ENCODE measurements at regions not wholly inside any gene's neighbourhood (a gene's known extent, or its start where the extent isn't known, plus 50 kb on each side); places are given as distances from the start of the nearest gene placed in this dataset.
A peak's percentile ranks its signal among the peaks of the same experiment; 100 is the strongest.

DNA sequence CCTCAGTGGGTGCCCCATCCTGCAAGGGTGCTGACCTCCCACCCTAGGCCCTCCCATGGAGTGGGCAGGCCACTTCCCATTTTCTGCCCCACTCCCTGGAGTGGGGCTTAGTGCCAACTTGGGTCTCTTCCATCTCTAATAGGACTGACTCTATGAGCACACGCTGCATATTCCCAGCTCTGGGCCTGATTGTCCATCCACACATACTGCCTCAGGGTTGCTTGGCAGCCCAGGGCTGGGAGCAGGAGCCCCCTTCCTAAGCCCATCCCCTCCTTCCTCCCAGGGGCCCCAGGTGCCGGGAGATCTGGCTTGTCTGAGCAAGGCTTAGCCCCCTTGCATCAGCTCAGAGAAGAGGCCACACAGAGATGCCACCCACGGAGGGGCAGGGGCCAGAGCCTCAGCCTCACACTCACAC, 55.1 kb downstream of the PJA1 start:
- DNase-seq (ENCODE audit: low read depth) = no peak

DNA sequence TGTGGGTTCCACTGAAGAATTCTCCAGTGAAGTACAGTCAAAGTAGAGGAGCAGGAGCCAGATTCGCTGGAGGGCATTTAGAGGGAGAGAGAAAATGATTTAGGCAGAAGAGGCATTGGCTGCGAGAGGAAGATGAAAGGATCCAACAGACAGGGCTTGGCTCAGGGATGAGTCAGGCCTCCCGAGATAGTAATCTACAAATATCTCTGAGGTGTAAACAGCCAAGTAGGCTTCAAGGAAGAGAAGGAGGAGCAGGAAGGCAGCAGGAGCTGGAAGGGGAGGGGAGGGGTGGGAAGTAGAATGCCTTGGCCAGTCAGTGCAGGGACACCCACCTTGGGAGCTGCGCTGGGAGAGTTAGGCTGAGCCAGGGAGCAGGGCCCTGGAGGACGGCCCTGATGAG, 55.5 kb downstream of the PJA1 start:
- DNase-seq (ENCODE audit: low read depth) = no peak

DNA sequence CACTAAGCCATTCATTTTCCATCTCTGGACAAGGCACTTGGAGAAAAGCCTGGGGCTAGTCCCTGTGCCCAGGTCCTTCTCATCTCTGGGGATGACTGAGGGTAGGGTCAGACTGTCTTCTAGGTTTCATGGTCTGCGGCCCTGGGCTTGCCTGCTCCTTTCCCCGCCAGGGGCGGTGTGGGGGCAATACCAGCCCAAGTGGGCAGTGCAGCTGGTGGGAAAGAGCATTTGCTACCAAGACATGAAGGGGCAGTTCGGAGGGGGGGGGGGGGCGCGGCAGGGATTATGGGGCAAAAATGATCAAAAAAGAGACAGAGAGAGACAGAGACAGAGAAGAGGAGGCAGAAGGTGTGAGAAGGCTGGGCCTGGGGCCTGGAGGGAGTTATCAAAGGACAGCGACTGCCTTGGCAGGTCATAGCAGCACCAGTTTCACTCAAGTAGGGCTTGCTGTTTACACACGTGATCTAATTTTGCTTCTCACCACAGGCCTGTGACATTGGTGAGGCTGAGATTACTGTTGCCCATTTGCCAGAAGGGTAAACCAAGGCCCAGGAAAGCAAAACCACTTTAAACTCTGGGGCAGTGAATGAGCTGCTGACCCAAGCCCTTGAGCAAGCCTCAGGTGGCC, 56.1 kb downstream of the PJA1 start:
- DNase-seq (ENCODE audit: low read depth) = no peak

DNA sequence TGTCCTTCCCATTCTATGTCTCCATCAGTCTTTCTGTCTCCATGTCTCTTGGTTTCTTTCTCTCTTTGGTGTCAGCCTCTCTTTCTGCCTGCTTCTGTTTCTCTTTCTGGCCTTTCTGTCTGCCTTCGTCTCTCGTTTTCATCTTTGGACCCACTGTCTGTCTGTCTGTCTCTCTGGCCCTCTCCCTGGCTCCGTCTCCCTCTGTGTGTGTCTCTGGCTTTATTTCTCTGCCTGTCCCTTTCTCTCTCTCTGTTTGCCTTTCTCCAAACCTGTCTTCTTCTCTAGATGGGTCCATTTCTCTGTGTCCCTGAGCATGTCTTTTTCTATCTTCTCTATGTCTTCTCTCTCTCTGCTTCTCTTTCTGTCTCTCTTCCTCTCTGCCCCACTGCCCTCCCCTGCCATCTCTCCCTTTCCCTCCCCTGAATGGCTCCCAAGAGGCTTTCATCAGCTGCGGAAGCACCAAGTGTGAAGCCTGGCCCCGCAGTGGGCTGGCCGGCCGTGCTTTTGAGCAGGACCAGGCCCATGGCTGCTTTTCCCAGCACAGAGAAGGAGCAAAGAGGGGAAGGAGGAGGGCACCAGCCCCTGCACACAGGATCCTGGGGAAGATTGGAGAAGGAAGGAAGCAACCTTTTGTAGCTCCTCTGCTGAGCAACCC, 57.4 kb downstream of the PJA1 start:
- no peak for DNase-seq (ENCODE audit: low read depth)

DNA sequence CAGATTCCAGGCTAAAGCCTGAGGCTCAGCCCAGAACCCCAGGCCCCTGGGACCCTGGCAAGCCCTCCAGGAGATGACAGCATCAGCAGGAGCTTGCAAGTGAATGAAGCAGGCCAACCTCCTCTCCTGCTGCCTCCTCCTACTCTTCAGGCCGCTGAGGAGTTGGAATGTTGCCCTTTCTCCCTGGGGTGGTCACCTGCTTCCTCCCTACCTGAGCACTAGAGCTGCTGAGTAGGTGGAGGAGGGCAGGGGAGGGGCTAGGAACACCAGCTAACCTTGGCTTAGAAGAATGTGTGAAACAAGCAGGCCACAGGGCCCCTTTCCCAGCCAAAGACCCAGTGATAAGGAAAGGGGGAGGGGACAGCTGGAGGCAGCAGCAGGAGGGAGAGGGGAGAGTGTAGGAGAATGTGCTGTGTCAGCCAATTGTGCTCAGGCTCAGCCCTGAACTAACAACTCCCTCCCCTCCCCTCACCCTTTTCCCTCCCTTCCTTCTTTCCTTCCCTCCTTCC, 58.0 kb downstream of the PJA1 start:
- no peak for DNase-seq (ENCODE audit: low read depth)

DNA sequence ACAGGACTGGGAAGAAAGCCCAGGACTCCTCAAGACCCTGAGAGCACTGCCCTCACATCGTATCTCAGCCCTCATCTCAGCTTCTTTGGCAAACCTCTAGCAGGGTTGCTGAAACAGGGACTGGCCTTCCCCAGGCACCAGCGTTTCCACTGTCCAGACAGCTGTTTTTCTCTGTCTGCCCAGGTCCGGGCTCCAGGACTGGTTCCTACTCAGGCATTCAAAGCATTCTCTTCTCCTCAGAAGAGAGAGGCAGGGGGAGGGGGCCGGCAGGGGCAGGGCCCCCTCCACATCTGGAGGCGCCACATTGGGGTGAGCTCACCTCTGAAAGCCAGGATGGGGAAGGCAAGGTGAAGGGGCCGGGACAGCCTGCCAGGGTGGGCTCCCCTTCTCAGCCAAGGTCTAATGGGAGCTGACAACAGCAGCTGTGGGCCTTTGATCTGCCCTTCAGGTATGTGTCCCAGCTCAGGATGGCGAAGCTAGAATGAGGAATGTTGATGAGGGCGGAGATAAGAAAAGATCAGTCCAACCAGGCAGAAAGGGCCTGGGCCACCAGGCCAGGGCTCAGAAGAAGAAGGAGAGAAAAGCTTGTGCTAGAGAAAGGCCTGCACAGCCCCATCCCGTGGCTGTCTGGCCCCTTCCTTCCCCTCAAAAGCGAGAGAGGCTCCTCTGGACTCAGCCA, 60.4 kb downstream of the PJA1 start:
- DNase-seq (ENCODE audit: low read depth) = no peak

DNA sequence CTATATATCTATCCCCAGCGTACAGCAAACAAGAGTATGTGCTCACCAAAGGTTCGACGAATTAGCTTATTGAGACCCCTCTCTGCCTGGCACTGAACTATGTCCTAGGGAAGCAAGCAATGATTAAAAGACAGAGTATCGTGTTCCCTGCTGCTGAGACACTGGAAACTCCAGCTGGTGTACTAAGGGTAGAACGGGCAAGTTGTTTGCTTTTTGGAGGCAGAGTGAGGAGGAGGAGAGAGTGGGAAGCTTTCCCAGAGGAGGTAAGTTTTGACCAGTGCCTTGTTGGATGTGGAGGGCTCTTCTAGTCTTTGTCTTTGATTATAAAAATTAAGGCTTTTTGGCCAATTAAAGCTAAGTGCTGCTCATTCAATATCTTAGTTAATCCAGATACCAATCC, 61.7 kb downstream of the PJA1 start:
- no peak for DNase-seq (ENCODE audit: low read depth)

DNA sequence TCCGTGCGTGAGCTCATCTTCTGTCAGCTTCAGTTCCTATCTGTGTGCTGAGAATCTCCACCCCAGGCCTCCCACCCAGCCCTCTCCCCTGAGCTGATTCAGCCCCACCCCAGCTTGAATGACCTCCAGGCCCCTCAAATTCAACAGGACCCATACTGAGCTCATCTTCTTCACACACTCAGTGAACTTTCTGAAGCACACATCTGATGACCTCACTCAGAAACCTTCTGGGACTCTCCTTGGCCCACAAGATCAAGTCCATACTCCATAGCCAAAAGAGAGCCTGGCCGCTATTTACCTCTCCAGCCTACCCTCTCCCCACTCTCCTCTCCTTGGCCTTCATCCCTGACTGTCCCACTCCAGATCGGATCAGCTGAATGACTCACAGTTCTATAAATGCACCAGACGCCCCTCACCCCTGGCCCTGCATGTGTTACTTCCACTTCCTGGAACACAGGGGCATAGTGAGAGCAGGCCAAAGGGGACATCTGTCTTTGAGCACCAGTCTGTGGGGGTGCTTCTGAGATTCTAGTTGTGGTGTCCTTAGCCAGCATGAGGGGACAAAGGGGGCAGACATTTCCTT, 62.5 kb downstream of the PJA1 start:
- DNase-seq (ENCODE audit: low read depth) = no peak

DNA sequence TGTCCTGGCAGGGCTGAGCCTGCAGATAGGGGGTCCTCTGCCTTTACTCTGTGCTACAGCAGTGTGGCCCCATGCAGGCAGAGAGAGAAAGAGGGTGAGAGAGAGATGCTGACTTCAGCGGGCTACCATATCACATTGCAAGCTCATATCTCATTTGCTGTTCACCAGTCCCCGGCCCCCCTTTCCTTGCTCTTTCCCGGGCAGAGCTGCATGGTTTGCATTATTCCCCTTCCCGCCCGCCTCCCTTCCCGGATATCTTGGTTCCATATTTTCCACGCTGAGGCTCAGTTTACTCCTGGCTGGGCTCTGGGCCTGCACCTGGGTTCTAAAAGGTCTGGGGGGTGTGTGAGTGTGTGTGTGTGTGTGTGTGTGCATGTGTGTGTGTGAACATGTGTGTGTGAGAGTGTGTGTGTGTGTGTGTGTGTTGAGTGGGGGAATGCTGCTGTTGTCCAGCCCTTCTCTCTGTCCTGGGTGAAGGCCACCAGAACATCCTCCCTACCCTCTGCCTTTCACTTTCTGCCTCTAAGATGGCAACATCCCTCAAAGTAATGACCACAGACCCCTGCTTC, 63.5 kb downstream of the PJA1 start:
- DNase-seq (ENCODE audit: low read depth) = no peak

DNA sequence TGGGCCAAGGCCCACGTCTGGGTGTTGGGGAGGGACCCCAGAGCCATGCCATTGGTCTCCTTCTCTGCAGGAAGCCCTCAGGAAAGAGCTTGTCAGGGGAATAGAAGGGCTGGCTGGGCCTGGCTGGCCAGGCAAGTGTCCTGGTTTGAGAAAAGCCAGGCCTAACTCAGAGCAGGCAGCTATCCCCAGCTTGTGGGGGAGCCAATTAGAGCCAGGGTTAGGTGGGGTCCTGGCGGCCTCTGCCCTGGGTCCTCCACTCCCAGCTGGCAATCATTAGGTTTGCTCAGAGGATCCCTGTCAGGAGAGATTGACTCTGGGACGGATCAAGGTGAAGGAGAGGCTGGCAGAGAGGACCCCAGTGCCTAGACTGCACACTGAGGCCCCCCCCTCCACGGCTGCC, 64.8 kb downstream of the PJA1 start:
- no peak for DNase-seq (ENCODE audit: low read depth)

DNA sequence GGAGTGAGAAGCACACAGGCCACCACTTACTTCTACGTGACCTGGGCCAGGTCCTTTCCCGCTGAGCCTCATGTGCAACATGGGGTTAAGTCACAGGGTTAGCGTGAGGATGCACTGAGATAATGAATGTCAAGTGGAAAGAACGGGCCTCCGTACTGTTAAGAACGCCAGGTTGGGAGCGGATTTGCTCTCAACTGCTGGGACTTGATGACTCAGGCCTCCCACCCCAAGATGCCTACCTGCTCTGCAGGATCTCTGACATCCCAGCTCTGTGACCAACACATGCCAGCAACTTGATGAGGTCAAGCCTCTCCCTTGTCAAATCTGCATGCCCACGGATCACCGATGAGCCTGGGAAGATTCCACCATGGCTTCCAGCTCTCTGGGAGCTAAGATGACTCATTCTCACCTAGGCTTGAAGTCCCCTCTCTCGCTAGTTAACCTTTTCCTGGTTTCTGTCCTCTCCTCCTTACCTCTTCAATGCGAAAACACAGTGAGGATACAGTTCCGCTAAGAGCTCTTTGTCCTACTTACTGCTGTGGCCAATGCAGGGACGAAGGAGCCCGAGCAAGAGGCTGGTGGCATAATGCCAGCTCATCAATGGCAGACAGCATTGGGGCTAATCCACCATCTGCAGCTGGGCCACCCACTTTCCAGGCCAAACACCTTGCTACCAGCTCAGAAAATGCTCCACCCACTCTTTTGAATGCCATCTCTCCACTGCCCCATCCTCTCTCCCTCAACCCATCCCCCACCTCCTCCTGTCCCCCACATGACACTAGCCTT, 67.6 kb downstream of the PJA1 start:
- DNase-seq (ENCODE audit: low read depth) = no peak

DNA sequence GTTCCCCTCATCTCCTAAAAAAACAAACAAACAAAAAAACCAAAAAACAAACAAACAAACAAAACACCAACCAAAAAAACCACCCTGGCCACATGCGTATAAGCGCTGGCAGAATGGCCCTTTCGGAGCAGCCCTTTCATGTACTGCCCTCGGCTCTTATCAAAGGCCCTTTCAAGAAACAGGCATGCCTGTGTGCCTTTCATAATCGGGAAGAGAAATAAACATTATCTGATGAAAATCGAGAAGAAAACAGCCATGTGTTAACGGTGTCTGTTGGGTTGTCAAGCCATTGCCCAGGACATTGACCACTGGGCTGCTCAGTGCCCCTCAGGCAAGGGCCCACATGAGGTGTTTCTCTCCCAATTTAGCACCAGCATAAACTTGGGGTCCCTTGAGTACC, 68.3 kb downstream of the PJA1 start:
- DNase-seq (ENCODE audit: low read depth) = no peak

DNA sequence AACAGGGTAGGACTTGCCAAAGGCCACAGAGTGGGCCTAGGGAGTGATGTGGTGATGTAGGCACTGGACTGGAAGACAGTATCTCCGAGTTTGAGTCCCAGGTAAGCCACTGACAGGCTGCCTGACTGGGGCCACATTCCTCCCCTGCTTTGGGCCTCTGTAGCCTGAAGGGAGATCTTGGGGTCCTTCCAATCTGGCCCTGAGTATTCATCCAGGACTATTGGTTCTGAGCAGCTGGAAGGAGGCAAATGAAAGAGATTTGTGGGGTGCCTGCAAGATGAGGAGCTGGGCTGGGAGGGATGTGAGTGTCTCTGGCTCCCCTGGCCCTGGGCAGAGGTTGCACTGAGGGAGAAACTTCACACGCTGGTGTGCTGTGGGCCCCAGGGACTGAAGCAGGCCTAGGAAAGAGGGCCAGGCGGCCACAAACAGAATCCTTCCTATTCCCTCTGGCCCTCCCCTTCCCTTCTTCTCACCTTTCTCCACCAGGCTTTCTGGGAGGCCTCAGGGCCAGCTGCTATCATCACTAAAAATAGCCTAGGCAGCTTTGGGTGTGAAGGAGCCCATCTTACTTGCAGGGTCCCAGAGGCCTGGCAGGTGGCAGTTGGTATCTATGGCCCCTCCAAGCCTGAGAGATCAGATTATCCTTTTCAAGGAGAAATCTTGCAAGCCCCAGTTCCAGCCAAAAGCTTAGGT, 70.1 kb downstream of the PJA1 start:
- no peak for DNase-seq (ENCODE audit: low read depth)

DNA sequence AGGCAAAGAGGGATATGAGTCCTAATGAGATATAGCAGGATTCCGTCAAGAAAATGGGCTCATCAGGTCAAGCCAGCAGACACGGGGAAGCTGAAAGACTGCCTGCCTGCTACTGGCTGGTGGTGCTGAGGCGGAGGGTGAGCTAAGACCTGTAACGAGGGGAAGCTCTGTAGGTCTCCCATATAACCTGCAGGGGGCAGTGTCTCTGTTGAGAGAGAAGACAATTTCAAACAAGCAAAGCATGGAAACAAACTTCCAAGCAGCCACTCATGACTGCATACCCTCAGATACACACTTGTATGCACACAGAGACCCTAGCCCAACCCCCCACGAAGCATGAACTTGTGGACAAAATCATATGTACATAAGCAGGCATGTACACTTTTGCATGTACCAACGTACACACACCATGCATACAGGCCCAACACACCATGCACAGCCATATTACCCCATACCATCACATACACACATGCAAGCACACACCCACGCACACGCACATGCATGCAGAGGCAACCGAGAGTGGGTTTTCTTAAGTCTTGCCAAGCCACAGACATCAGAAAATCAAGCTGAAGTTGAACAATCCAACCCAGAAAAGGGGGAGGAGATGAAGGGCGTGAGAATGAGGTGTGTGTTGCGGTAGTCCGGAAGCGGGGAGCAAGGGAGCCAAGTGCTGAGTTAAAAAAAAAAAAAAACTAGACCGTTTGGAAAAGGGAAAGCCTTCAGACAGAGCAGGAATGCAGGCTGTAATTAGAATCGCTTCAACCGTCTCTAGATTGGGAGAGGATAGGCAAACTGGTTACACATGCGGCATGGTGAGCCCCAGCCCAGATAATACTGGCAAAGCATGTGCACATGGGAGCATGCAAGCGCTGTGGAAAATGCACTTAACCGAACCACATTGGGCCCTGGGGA, 71.0 kb downstream of the PJA1 start:
- DNase-seq (ENCODE audit: low read depth) = peak; percentile 20

DNA sequence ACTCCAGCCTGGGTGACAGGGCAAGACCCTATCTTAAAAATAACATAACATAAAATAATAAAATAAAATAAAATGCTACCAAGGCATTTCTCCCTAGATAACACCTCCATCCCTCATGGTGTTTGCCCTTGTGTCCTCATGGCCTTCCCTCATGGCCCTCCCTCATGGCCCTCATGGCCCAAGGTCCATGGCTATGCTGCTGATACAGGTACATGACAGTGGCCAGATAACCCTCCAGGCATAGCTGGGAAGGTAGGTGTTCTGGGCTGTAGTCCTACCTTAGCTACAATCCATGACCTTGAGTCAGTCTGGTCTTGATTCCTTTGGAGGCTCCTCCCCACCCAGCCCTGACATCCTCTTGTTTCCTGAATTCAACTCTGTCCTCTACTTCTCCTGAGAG, 75.2 kb downstream of the PJA1 start:
- DNase-seq (ENCODE audit: low read depth) = no peak

DNA sequence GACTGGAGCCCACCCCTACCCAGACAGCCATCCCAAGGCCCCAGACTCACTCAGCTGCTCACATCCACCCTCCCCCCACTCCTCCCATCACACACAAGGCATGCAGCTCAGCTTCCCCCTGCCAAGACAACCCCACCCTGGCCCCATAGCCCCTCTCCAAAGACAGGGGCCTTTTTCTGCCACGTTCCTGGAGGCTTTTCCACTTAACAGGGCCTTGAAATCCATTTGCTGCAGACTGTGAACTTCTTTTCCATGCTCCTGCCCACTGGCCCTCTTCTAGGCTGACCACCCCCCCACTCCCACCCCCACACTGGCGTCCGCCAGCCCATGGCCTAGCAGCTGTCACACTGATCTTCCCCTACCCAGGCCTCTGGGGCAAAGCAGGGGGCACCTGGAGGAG, 76.0 kb downstream of the PJA1 start:
- DNase-seq (ENCODE audit: low read depth) = no peak

DNA sequence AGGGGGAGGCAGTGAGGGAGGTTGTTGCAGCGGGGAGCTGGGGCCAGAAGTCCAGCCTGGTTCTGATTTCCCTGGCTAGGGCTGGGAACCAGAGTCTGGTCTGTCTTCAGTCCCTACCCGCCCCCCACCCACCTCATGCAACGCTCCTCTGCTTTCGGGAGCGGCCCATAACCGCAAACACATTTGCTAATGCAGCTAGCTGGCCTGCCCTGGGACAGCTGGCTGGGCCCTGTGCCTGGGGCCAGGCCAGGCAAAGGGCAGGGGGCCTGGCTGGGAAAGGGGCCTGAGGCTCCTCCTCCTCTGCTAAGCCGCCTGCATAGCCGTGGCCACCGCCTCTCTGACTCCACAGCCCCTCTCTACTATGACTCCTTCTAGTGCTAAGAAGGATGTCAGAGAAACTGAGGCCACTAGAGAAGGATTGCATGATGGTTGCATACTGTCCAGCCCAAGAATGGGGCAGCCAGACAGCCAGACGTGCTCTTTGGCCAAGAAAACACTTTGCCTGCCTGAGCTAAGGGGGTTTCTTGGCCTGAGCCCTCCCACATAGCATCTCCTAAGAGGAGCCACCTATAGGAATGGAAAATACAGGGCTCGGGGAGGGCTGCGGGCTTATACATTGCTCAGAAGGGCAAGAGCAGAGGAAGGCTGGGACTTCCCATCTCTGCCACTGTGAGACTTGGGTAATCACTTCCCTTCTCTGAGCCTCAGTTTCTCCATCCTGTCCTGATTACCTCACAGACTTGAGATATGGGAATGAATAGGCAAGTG, 76.9 kb downstream of the PJA1 start:
- DNase-seq (ENCODE audit: low read depth) = no peak

DNA sequence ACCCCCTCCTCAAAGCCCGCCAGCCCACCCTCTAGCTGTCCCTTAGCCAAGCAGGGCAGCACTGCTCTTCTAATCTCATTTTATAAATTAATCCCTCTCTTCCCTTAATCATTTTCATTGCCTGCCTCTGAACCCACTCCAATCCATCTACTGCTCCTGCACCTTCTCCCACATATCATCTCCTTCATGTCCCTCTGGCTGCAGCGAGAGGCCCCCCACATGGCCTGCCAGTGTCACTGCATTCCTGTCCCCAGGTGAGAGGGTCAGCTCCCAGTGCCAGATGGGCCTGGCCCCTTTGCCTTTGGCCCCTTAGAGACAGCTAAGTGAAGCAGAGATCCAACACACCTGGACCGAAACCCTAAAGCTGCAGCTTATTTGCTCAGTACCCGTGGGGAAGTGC, 79.4 kb downstream of the PJA1 start:
- no peak for DNase-seq (ENCODE audit: low read depth)

DNA sequence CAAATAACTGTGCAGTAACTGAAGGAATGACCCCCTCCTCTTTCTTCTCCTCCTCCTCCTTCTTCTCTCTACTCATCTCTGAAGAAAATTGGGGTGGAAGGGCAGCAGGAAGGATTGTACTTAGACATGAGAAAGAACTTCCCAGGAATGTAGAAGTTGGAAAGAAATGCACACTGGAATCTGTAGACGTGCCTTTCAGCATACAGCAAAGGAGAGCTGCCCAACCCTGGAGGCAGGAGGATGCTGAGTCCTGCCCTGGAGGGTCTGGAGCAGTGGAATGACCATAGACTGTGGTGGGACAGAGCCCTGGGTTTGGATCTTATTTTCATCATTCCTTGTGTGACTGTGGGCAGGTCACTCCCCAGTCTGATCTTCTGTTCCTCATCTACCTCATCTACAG, 80.1 kb downstream of the PJA1 start:
- no peak for DNase-seq (ENCODE audit: low read depth)

All from LHCN-M2 (cell line).